Left lung (tissue), 4 donors: ENCODE measurements at regions not wholly inside any gene's neighbourhood (a gene's known extent, or its start where the extent isn't known, plus 50 kb on each side); places are given as distances from the start of the nearest gene placed in this dataset.

Experiments used
- ATAC-seq: fragments of 200-7000 bp; cut with Tn5 transposase; one replicate; pipeline ENCODE4 v1.9.1; 2020; ENCODE audit warnings: moderate library complexity
- DNase-seq, 4 donors: peaks; one replicate each; pipeline ENCODE4 v3.0.0-alpha.2; 2013 to 2020
- H3K27ac ChIP-seq, 2 donors: fragments of 200-600 bp; sonication (generic) in 1 of 2; one replicate each; pipeline versions ENCODE4 v1.5.0 to v1.8.0; 2020 to 2021
- H3K27me3 ChIP-seq, 2 donors: fragments of 200-600 bp; sonication (generic) in 1 of 2; one replicate each; pipeline versions ENCODE4 v1.5.0 to v1.8.0; 2020 to 2021
- H3K36me3 ChIP-seq, 2 donors: fragments of 200-600 bp; sonication (generic) in 1 of 2; one replicate each; pipeline versions ENCODE4 v1.5.0 to v1.8.0; 2020 to 2021
- H3K4me1 ChIP-seq, 2 donors: fragments of 200-600 bp; one replicate each; pipeline ENCODE4 v1.8.0; 2021
- H3K4me3 ChIP-seq, 2 donors: fragments of 200-600 bp; sonication (generic) in 1 of 2; one replicate each; pipeline versions ENCODE4 v1.5.0 to v1.8.0; 2020 to 2021; ENCODE audit warnings: mild to moderate bottlenecking in 1 of 2
- H3K9me3 ChIP-seq, 2 donors: fragments of 200-600 bp; sonication (generic) in 1 of 2; one replicate each; pipeline versions ENCODE4 v1.5.0 to v1.8.0; 2020 to 2021
- CTCF ChIP-seq, 2 donors: fragments of 200-600 bp; sonication (generic) in 1 of 2; IDR thresholded peaks; one replicate each; pipeline versions ENCODE4 v1.5.0 to v1.8.0; 2021; ENCODE audit warnings: antibody characterized with exemption in 2 of 2
- intact Hi-C, 2 donors: fragments of 100-400 bp; cut with DNase I; formaldehyde crosslinking; loops; one replicate each; pipeline versions ENCODE4 v1.11.2 to v1.14.2; 2022
- donor health status: DM: no; HTN: yes; CAD: no.
- donor health status: DM: no; HTN: no; CAD: no.

GRCh38 chr13:73781384-73781783, 352.8 kb downstream of the KLF12 start:
- H3K4me1 ChIP-seq: no peaks in the 10 kb centered on the region
- no peak overlapping the region for H3K27ac ChIP-seq
- DNase-seq (no peak), ATAC-seq (no peak)
- no peaks in the 10 kb centered on the region for H3K27me3 ChIP-seq
- TF ChIP-seq CTCF (IDR thresholded peaks at IDR 0.05): no peak
- H3K9me3 ChIP-seq: no peaks in the 10 kb centered on the region
- no peaks in the 10 kb centered on the region for H3K36me3 ChIP-seq
- H3K4me3 ChIP-seq: no peak overlapping the region
- intact Hi-C loops: no loop called here

GRCh38 chr13:73779881-73780280, 354.3 kb downstream of the KLF12 start:
- intact Hi-C loops: no loop called here
- no peak for ATAC-seq
- Histone ChIP-seq H3K36me3 (no peaks in the 10 kb centered on the region), H3K4me1 (no peaks in the 10 kb centered on the region), H3K27me3 (no peaks in the 10 kb centered on the region), H3K4me3 (no peak overlapping the region), H3K27ac (no peak overlapping the region), H3K9me3 (no peaks in the 10 kb centered on the region)
- no peak for TF ChIP-seq CTCF (IDR thresholded peaks at IDR 0.05)
- DNase-seq: no peak

DNA sequence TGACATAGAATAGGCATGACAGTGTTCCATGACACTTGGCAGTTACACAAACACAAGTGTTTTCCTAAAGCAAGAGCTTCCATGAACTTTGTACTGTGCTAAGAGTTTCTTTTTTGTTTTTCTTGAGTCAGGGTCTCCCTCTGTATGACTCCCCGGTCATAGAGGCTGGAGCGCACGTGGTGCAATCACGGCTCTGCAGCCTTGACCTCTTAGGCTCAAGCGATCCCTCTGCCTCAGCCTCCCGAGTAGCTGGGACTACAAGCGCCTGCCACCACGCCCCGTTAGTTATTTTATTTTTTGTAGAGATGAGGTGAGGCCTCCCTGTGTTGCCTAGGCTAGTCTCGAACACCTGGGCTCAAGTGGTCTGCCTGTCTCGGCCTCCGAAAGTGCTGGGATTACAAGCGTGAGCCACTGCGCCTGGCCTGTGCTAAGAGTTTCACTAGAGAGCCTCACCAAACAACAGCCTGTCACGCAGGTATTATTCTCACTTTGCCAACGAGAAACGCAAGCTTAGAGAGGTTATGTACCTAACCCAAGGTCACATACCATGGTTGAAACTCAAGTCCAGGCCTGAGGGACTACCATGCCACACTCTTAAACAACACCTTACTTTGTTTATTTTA, 355.9 kb downstream of the KLF12 start:
- Histone ChIP-seq H3K36me3 (no peaks in the 10 kb centered on the region), H3K4me3 (no peak overlapping the region), H3K27me3 (no peaks in the 10 kb centered on the region), H3K9me3 (no peaks in the 10 kb centered on the region), H3K4me1 (no peaks in the 10 kb centered on the region), H3K27ac (no peak overlapping the region)
- peak in 1 of 4 donors; percentile 34 for DNase-seq
- intact Hi-C loops: no loop called here
- ATAC-seq: peak; percentile 32
- no peak for TF ChIP-seq CTCF (IDR thresholded peaks at IDR 0.05)

- Histone ChIP-seq H3K4me3 (no peak overlapping the region), H3K4me1 (no peaks in the 10 kb centered on the region), H3K27ac (no peak overlapping the region), H3K9me3 (no peaks in the 10 kb centered on the region), H3K27me3 (no peaks in the 10 kb centered on the region), H3K36me3 (no peaks in the 10 kb centered on the region)
- TF ChIP-seq CTCF (IDR thresholded peaks at IDR 0.05): no peak
- ATAC-seq: no peak
- intact Hi-C loops: no loop called here
- DNase-seq: no peak
Measured at GRCh38 chr13:73777134-73777533, 357.1 kb downstream of the KLF12 start.

- no peak overlapping the region for H3K4me3 ChIP-seq
- no peaks in the 10 kb centered on the region for H3K27me3 ChIP-seq
- ATAC-seq: no peak
- H3K4me1 ChIP-seq: no peaks in the 10 kb centered on the region
- no peaks in the 10 kb centered on the region for H3K9me3 ChIP-seq
- peak in 1 of 4 donors; percentile 17 for DNase-seq
- TF ChIP-seq CTCF (IDR thresholded peaks at IDR 0.05): no peak
- no peaks in the 10 kb centered on the region for H3K36me3 ChIP-seq
- no peak overlapping the region for H3K27ac ChIP-seq
- intact Hi-C loops: no loop called here
Measured at GRCh38 chr13:73776151-73776785, 357.9 kb downstream of the KLF12 start.
